MM.1S (cell line): ENCODE measurements at regions not wholly inside any gene's neighbourhood (a gene's known extent, or its start where the extent isn't known, plus 50 kb on each side); places are given as distances from the start of the nearest gene placed in this dataset.

Experiments used
- CTCF ChIP-seq: fragments of 300-600 bp; sonication (generic); IDR thresholded peaks from 2 replicates; pipeline ENCODE4 v1.5.1; 2016; ENCODE audit warnings: antibody characterized with exemption, low read length, mixed read lengths
- EZH2 ChIP-seq: fragments of 300-600 bp; sonication (generic); optimal IDR thresholded peaks from 2 replicates; pipeline ENCODE3; 2017; ENCODE audit warnings: low read depth, mild to moderate bottlenecking, antibody characterized with exemption, low read length, mixed read lengths
- EZH2phosphoT487 ChIP-seq: fragments of 300-600 bp; sonication (generic); IDR thresholded peaks from 2 replicates; pipeline ENCODE4 v1.6.1; 2018; ENCODE audit warnings: antibody characterized with exemption, low read length

GRCh38 chr10:91745090-91745831 is 53.0 kb upstream of the TNKS2 start:
- TF ChIP-seq CTCF (peak; percentile 37), EZH2phosphoT487 (no peak), EZH2 (no peak)
